Endothelial cell of umbilical vein (primary cell): ENCODE measurements at regions not wholly inside any gene's neighbourhood (a gene's known extent, or its start where the extent isn't known, plus 50 kb on each side); places are given as distances from the start of the nearest gene placed in this dataset.

Experiments
- BruUV-seq: library from RNA; stranded (reverse); fragments of 400-500 nt; replicated peaks from 2 replicates; lab custom pipeline; 2021; lab: Mats Ljungman, UMichigan
- CTCF ChIA-PET: fragments of 300-600, 350-600 bp; sonication (Branson Sonifier 250); formaldehyde crosslinking; loops from one replicate; lab custom pipeline; 2021; ENCODE audit warnings: antibody characterized with exemption, inconsistent platforms; lab: Charles Lee
- POLR2A ChIA-PET: fragments of 300-600, 350-600 bp; sonication (Branson Sonifier 250); formaldehyde crosslinking; loops from one replicate; lab custom pipeline; 2021; ENCODE audit warnings: antibody characterized with exemption, inconsistent platforms; lab: Charles Lee
- DNase-seq: peaks from one replicate; pipeline ENCODE4 v3.0.0-alpha.2; 2011; ENCODE audit warnings: low read depth, low spot score
- FAIRE-seq: peaks from 2 replicates; lab custom pipeline; 2011; peaks lifted over from hg19 to GRCh38; lab: Jason Lieb, UNC
- H2AFZ ChIP-seq: 2 replicates; pipeline ENCODE4 v1.6.0; 2012; ENCODE audit warnings: low read depth, low read length, control low read depth, inconsistent platforms
- H3K27ac ChIP-seq: 2 replicates; pipeline ENCODE4 v1.5.1; 2011; ENCODE audit warnings: low read depth, mild to moderate bottlenecking, control low read depth, low read length, moderate library complexity; ENCODE audit not compliant: insufficient read depth
- H3K27me3 ChIP-seq, 2 experiments: 2 replicates each; pipeline versions ENCODE4 v1.6.0 to v1.6.1; 2011; ENCODE audit warnings: low read length in 2 of 2, mixed read lengths in 1 of 2; ENCODE audit not compliant: control insufficient read depth in 2 of 2, insufficient read depth in 2 of 2
- H3K36me3 ChIP-seq, 2 experiments: 2 replicates in 1 of 2; 3 replicates in 1 of 2; pipeline ENCODE4 v1.5.1; 2011; ENCODE audit warnings: low read length in 2 of 2, mild to moderate bottlenecking in 1 of 2, moderate library complexity in 1 of 2; ENCODE audit not compliant: control insufficient read depth in 2 of 2, insufficient read depth in 2 of 2; ENCODE audit errors: extremely low read depth in 1 of 2
- H3K4me1 ChIP-seq: 3 replicates; pipeline ENCODE4 v1.5.1; 2011; ENCODE audit warnings: mild to moderate bottlenecking, low read length; ENCODE audit not compliant: control insufficient read depth, insufficient read depth; ENCODE audit errors: extremely low read depth
- H3K4me2 ChIP-seq: 2 replicates; pipeline ENCODE4 v1.6.1; 2011; ENCODE audit warnings: low read length, control low read depth, mixed read lengths; ENCODE audit not compliant: insufficient read depth
- H3K4me3 ChIP-seq, 3 experiments: fragments of 200-600 bp in 1 of 3; sonication (generic), shearing (Covaris generic) in 1 of 3; replicated peaks in 1 of 3; 2 replicates each; pipeline ENCODE4 v1.5.1; 2011 to 2016; ENCODE audit warnings: control low read depth in 3 of 3, low read length in 3 of 3, mild to moderate bottlenecking in 2 of 3, inconsistent platforms in 1 of 3, low read depth in 1 of 3, moderate library complexity in 1 of 3; ENCODE audit not compliant: insufficient read depth in 1 of 3
- H3K79me2 ChIP-seq: 2 replicates; pipeline ENCODE4 v1.6.0; 2012; ENCODE audit warnings: low read length, inconsistent platforms; ENCODE audit not compliant: control insufficient read depth, insufficient read depth
- H3K9ac ChIP-seq: replicated peaks from 2 replicates; pipeline ENCODE3; 2011; ENCODE audit warnings: low read length, control low read depth; ENCODE audit not compliant: insufficient read depth; ENCODE audit errors: extremely low read depth
- H3K9me1 ChIP-seq: replicated peaks from 3 replicates; pipeline ENCODE4 v1.6.0; 2011; ENCODE audit warnings: mild to moderate bottlenecking, low read length; ENCODE audit not compliant: control insufficient read depth, insufficient read depth; ENCODE audit errors: extremely low read depth
- H3K9me3 ChIP-seq: replicated peaks from 2 replicates; pipeline ENCODE4 v1.5.1; 2012; ENCODE audit warnings: low read length, inconsistent platforms; ENCODE audit not compliant: control insufficient read depth, insufficient read depth
- H4K20me1 ChIP-seq: replicated peaks from 2 replicates; pipeline ENCODE3; 2011; ENCODE audit warnings: mild to moderate bottlenecking, low read length; ENCODE audit not compliant: control insufficient read depth, insufficient read depth; ENCODE audit errors: extremely low read depth
- EZH2 ChIP-seq: IDR thresholded peaks from 2 replicates; pipeline ENCODE4 v1.6.1; 2012; ENCODE audit warnings: borderline replicate concordance, low read depth, mild to moderate bottlenecking, moderate library complexity, low read length, inconsistent platforms; ENCODE audit not compliant: severe bottlenecking
- FOS ChIP-seq: IDR thresholded peaks from 2 replicates; pipeline ENCODE4 v1.6.1; 2011; ENCODE audit warnings: mild to moderate bottlenecking, low read length, moderate library complexity, borderline replicate concordance; ENCODE audit not compliant: insufficient read depth
- GATA2 ChIP-seq: IDR thresholded peaks from 2 replicates; pipeline ENCODE4 v1.7.0; 2011; ENCODE audit warnings: low read depth, mild to moderate bottlenecking, moderate library complexity, mixed read lengths, low read length; ENCODE audit not compliant: insufficient read length, insufficient read depth
- JUN ChIP-seq: IDR thresholded peaks from 2 replicates; pipeline ENCODE4 v1.6.1; 2011; ENCODE audit warnings: borderline replicate concordance, low read depth; ENCODE audit not compliant: insufficient read length, insufficient read depth
- MYC ChIP-seq: IDR thresholded peaks from one replicate; pipeline ENCODE4 v1.6.1; 2011; ENCODE audit warnings: mild to moderate bottlenecking, low read depth, low read length
- POLR2A ChIP-seq: IDR thresholded peaks from 2 replicates; pipeline ENCODE4 v1.6.1; 2012; ENCODE audit warnings: low read depth, mild to moderate bottlenecking, control low read depth, low read length
- POLR2AphosphoS5 ChIP-seq: IDR thresholded peaks from 2 replicates; pipeline ENCODE4 v1.6.1; 2012; ENCODE audit warnings: low read depth, mild to moderate bottlenecking, control low read depth, low read length, moderate library complexity; ENCODE audit not compliant: insufficient read depth
- dilution Hi-C: fragments of 300-500 bp; cut with MboI; formaldehyde crosslinking; loops from one replicate; pipeline ENCODE4 v1.15.0; 2019; ENCODE audit warnings: low sequenced_read_pairs; ENCODE audit not compliant: extremely low pct_ligation_motif_present
- intact Hi-C: fragments of 100-400 bp; cut with micrococcal nuclease; formaldehyde crosslinking; loops from one replicate; pipeline ENCODE4 v1.10.0; 2022
- TF ChIP-seq, protein P1 (sequence below), 2 donors: IDR thresholded peaks; 1 replicate in 1 of 2; 2 replicates in 1 of 2; pipeline ENCODE4 v1.5.1; 2011; ENCODE audit warnings: low read length in 2 of 2, mild to moderate bottlenecking in 2 of 2, moderate library complexity in 2 of 2, control low read depth in 1 of 2, inconsistent platforms in 1 of 2, low read depth in 1 of 2; ENCODE audit not compliant: insufficient read depth in 1 of 2; ENCODE audit errors: extremely low read depth in 1 of 2
- TF ChIP-seq, protein P2 (sequence below): IDR thresholded peaks from 2 replicates; pipeline ENCODE4 v1.6.1; 2011; ENCODE audit not compliant: insufficient read depth, insufficient read length

DNA sequence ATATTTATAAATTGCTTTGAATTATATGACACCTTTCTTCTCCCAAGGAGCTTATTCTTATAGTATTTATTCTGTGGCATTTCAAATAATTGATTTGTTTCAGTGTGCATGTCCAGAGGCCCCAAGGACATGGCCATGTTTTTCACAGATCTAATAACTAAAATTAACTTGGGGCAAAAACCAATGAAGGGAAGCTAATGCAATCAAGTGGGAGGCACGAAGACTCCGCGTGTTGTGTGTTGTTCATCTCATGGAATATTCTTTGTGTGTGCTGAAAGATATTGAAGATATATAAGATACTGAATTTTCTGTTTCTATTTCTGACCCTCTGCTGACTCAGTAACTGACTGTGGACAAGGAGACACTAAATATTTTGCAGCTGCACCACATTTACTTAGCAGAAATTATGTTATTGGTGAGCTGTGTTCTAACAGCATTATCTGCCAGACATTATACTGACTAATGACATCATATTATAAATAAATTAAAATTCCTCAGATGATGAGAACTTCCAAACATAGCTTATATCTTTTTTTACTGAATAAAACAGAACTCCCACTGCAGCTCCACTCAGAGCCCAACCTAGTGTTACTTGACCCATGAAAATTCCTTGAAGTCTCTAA, 519.3 kb upstream of the CXADR start:
- POLR2A ChIA-PET: no interaction called here
- BruUV-seq: no TSS peak

More for the DNA sequence above, 519.3 kb upstream of the CXADR start:
- H4K20me1 ChIP-seq: no peaks in the 10 kb centered on the region
- H3K36me3 ChIP-seq: no peaks in the 10 kb centered on the region
- H3K9me1 ChIP-seq: no peaks in the 10 kb centered on the region
- dilution Hi-C loops (no loop called here), intact Hi-C loops (no loop called here)
- FAIRE-seq (no peak), DNase-seq (no peak)
- H3K4me3 ChIP-seq: no peak overlapping the region
- H3K4me1 ChIP-seq: no peaks in the 10 kb centered on the region
- no peaks in the 10 kb centered on the region for H3K79me2 ChIP-seq
- H3K4me2 ChIP-seq: no peak overlapping the region
- H3K27ac ChIP-seq: no peak overlapping the region
- no peaks in the 10 kb centered on the region for H3K9me3 ChIP-seq
- CTCF ChIA-PET: interaction anchor here (0.7 kb wide), 1 partner anchor 9 kb away, joined by 3 read pairs; no protein-coding TSS in a partner anchor
- no peaks in the 10 kb centered on the region for H3K27me3 ChIP-seq
- no peak overlapping the region for H3K9ac ChIP-seq
- no peak for TF ChIP-seq FOS
- TF ChIP-seq GATA2: no peak
- no peak for TF ChIP-seq EZH2
- TF ChIP-seq POLR2AphosphoS5: no peak
- no peak for TF ChIP-seq POLR2A
- TF ChIP-seq, protein P1, sequence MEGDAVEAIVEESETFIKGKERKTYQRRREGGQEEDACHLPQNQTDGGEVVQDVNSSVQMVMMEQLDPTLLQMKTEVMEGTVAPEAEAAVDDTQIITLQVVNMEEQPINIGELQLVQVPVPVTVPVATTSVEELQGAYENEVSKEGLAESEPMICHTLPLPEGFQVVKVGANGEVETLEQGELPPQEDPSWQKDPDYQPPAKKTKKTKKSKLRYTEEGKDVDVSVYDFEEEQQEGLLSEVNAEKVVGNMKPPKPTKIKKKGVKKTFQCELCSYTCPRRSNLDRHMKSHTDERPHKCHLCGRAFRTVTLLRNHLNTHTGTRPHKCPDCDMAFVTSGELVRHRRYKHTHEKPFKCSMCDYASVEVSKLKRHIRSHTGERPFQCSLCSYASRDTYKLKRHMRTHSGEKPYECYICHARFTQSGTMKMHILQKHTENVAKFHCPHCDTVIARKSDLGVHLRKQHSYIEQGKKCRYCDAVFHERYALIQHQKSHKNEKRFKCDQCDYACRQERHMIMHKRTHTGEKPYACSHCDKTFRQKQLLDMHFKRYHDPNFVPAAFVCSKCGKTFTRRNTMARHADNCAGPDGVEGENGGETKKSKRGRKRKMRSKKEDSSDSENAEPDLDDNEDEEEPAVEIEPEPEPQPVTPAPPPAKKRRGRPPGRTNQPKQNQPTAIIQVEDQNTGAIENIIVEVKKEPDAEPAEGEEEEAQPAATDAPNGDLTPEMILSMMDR (IDR thresholded peaks at IDR 0.05; ENCODE audit: extremely low read depth in 1 of 2, insufficient read depth in 1 of 2, low read depth in 1 of 2, low read length in 2 of 2): no peak
- TF ChIP-seq MYC: no peak
- TF ChIP-seq, protein P2, sequence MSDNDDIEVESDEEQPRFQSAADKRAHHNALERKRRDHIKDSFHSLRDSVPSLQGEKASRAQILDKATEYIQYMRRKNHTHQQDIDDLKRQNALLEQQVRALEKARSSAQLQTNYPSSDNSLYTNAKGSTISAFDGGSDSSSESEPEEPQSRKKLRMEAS: no peak
- TF ChIP-seq JUN: no peak
- no peak overlapping the region for H2AFZ ChIP-seq
